Fibroblast of lung (primary cell): ENCODE measurements at regions not wholly inside any gene's neighbourhood (a gene's known extent, or its start where the extent isn't known, plus 50 kb on each side); places are given as distances from the start of the nearest gene placed in this dataset.

Experiments used
- CTCF ChIP-seq, 2 donors: IDR thresholded peaks in 1 of 2; conservative IDR thresholded peaks in 1 of 2; 1 replicate in 1 of 2; 2 replicates in 1 of 2; pipeline ENCODE4 v1.5.1; 2011 to 2012; ENCODE audit warnings: low read length in 2 of 2, control low read depth in 1 of 2, inconsistent platforms in 1 of 2, low read depth in 1 of 2, mild to moderate bottlenecking in 1 of 2
- EZH2 ChIP-seq: IDR thresholded peaks from 2 replicates; pipeline ENCODE4 v1.5.1; 2012; ENCODE audit warnings: low read length, control low read depth, mild to moderate bottlenecking; ENCODE audit errors: missing control alignments

GRCh38 chrX:45952030-45952429 lies 593.2 kb downstream of the ZNF674 start:
- TF ChIP-seq CTCF (conservative IDR thresholded peaks at IDR 0.05 in 1 of 2, IDR thresholded peaks at IDR 0.05 in 1 of 2; ENCODE audit: low read depth in 1 of 2, low read length in 2 of 2) = no peak
- no peak for TF ChIP-seq EZH2
